ENCODE measurements at regions not wholly inside any gene's neighbourhood (a gene's known extent, or its start where the extent isn't known, plus 50 kb on each side); places are given as distances from the start of the nearest gene placed in this dataset.

DNA sequence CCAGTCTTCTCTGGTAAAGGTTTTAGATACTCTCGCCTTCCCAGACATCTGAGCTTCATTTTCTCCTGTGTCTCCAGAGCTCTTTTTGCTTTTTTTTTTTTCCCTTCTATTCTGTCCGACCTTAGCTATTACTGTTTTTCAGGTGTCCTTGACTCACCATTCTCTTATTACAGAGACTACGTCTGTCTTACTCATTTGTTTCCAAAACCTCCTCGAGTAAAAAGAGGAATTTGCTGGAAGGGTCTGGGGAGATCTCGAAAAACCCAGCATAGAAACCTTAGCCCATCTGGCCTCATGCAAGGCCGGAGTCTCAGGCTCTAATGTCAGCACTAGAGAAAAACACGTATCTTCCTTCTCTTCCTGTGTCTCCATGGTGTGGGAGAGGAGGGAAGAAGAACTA is 109.2 kb upstream of the CARMIL1 start:
- WGBS (ENCODE audit: extremely low coverage, insufficient read length, low lambda C conversion rate), result no CpG with 5 or more reads among the region's 7 CpGs
- no peaks in the 10 kb centered on the region for H3K27me3 Mint-ChIP-seq (ENCODE audit: low read depth)
- Histone ChIP-seq H3K56ac (ENCODE audit: insufficient read length, low read depth, low read length) (no peak overlapping the region), H3K4ac (ENCODE audit: low read depth, low read length) (no peak overlapping the region), H3K18ac (ENCODE audit: insufficient read length, low read depth, low read length) (no peak overlapping the region), H4K20me1 (ENCODE audit: control insufficient read depth, insufficient read depth, insufficient read length) (no peaks in the 10 kb centered on the region), H3K9ac (ENCODE audit: extremely low read depth, insufficient read length, low read length) (no peak overlapping the region), H3K79me2 (ENCODE audit: insufficient read depth, low read length) (no peaks in the 10 kb centered on the region), H2AK5ac (ENCODE audit: insufficient read length, low read length) (no peak overlapping the region), H3K27ac (ENCODE audit: insufficient read length, low read depth, low read length) (no peak overlapping the region), H2BK12ac (ENCODE audit: insufficient read length, low read depth, low read length) (no peak overlapping the region), H3K27me3 (ENCODE audit: insufficient read depth, low read length) (no peaks in the 10 kb centered on the region), H4K91ac (ENCODE audit: insufficient read length, low read depth, low read length) (no peak overlapping the region), H4K5ac (ENCODE audit: insufficient read length, low read depth, low read length) (no peak overlapping the region), H3K4me1 (ENCODE audit: insufficient read depth, low read length) (no peaks in the 10 kb centered on the region), H2BK20ac (ENCODE audit: low read depth, low read length, poor library complexity, severe bottlenecking) (no peak overlapping the region), H2BK120ac (ENCODE audit: low read depth, low read length, poor library complexity, severe bottlenecking) (no peak overlapping the region), H2BK5ac (ENCODE audit: insufficient read length, low read length) (no peak overlapping the region), H3K9me3 (ENCODE audit: control insufficient read depth, low read depth, low read length) (no peaks in the 10 kb centered on the region), H4K8ac (replicated peaks; ENCODE audit: insufficient read length, low read depth, low read length) (no peak overlapping the region), H3K23ac (ENCODE audit: insufficient read length, low read depth, low read length) (no peak overlapping the region), H3K23me2 (ENCODE audit: insufficient read length, low read depth, low read length, poor library complexity, severe bottlenecking) (no peaks in the 10 kb centered on the region), H3K4me2 (ENCODE audit: insufficient read depth, insufficient read length, low read length) (no peak overlapping the region), H3K14ac (ENCODE audit: insufficient read depth, low read length) (no peak overlapping the region), H3T11ph (ENCODE audit: low read length) (no peak overlapping the region), H3K79me1 (ENCODE audit: insufficient read depth, low read depth, low read length, poor library complexity, severe bottlenecking) (no peaks in the 10 kb centered on the region), H2BK15ac (ENCODE audit: low read depth, low read length) (no peak overlapping the region), H2AFZ (ENCODE audit: low read length) (no peak overlapping the region)
- TF ChIP-seq, protein P1, sequence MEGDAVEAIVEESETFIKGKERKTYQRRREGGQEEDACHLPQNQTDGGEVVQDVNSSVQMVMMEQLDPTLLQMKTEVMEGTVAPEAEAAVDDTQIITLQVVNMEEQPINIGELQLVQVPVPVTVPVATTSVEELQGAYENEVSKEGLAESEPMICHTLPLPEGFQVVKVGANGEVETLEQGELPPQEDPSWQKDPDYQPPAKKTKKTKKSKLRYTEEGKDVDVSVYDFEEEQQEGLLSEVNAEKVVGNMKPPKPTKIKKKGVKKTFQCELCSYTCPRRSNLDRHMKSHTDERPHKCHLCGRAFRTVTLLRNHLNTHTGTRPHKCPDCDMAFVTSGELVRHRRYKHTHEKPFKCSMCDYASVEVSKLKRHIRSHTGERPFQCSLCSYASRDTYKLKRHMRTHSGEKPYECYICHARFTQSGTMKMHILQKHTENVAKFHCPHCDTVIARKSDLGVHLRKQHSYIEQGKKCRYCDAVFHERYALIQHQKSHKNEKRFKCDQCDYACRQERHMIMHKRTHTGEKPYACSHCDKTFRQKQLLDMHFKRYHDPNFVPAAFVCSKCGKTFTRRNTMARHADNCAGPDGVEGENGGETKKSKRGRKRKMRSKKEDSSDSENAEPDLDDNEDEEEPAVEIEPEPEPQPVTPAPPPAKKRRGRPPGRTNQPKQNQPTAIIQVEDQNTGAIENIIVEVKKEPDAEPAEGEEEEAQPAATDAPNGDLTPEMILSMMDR (conservative IDR thresholded peaks at IDR 0.05), result no peak
- H3K27ac Mint-ChIP-seq, result no peak overlapping the region
- H3K4me1 Mint-ChIP-seq, result no peaks in the 10 kb centered on the region
- H3K36me3 Mint-ChIP-seq (ENCODE audit: insufficient read depth in 1 of 3, low read depth in 3 of 3), result no peaks in the 10 kb centered on the region; a peak in 1 of 7 replicates
- no peak overlapping the region for H3K4me3 Mint-ChIP-seq
- no peaks in the 10 kb centered on the region for H3K9me3 Mint-ChIP-seq
- no peak for DNase-seq

All from H9 (cell line).